GM06990 (cell line): ENCODE measurements at regions not wholly inside any gene's neighbourhood (a gene's known extent, or its start where the extent isn't known, plus 50 kb on each side); places are given as distances from the start of the nearest gene placed in this dataset.

ENCODE experiments used
- DNase-seq: peaks from one replicate; pipeline ENCODE4 v3.0.0-alpha.2; 2011; ENCODE audit not compliant: insufficient read length; ENCODE audit errors: extremely low read depth
- H3K27me3 ChIP-seq: replicated peaks from 2 replicates; pipeline ENCODE4 v1.6.0; 2011; ENCODE audit warnings: low read length; ENCODE audit not compliant: control insufficient read depth, insufficient read depth
- H3K36me3 ChIP-seq: 2 replicates; pipeline ENCODE4 v1.5.1; 2011; ENCODE audit warnings: low read length; ENCODE audit not compliant: control insufficient read depth, insufficient read depth
- H3K4me3 ChIP-seq: replicated peaks from 2 replicates; pipeline ENCODE4 v1.5.1; 2011; ENCODE audit warnings: low read depth, mild to moderate bottlenecking, control low read depth, low read length
- TF ChIP-seq, protein P1 (sequence below): IDR thresholded peaks from 2 replicates; pipeline ENCODE4 v1.5.1; 2011; ENCODE audit warnings: low read length, control low read depth, mild to moderate bottlenecking, inconsistent platforms; ENCODE audit not compliant: insufficient read depth, poor library complexity, severe bottlenecking

DNA sequence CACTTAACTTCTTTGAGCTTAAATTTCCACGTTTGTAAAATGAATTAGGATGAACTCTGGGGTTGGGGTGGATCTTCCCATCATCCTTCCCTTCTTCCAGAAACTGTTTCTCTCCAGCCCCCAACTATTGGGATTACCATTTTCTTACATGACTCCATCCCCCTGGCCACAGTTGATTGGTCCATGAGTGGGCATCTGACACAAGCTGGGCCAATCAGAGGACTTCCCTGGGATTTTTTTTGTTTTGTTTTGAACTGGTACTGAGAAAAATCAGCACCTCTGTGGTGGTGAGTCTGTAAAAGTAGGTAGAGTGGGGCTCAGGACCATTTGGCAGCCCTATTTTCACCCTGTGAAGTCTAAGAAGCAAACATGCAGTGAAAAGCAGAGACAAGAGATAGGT, 118.0 kb upstream of the SERTAD2 start:
- H3K27me3 ChIP-seq = no peaks in the 10 kb centered on the region
- H3K4me3 ChIP-seq = no peak overlapping the region
- no peaks in the 10 kb centered on the region for H3K36me3 ChIP-seq
- TF ChIP-seq, protein P1, sequence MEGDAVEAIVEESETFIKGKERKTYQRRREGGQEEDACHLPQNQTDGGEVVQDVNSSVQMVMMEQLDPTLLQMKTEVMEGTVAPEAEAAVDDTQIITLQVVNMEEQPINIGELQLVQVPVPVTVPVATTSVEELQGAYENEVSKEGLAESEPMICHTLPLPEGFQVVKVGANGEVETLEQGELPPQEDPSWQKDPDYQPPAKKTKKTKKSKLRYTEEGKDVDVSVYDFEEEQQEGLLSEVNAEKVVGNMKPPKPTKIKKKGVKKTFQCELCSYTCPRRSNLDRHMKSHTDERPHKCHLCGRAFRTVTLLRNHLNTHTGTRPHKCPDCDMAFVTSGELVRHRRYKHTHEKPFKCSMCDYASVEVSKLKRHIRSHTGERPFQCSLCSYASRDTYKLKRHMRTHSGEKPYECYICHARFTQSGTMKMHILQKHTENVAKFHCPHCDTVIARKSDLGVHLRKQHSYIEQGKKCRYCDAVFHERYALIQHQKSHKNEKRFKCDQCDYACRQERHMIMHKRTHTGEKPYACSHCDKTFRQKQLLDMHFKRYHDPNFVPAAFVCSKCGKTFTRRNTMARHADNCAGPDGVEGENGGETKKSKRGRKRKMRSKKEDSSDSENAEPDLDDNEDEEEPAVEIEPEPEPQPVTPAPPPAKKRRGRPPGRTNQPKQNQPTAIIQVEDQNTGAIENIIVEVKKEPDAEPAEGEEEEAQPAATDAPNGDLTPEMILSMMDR = no peak
- DNase-seq = no peak

DNA sequence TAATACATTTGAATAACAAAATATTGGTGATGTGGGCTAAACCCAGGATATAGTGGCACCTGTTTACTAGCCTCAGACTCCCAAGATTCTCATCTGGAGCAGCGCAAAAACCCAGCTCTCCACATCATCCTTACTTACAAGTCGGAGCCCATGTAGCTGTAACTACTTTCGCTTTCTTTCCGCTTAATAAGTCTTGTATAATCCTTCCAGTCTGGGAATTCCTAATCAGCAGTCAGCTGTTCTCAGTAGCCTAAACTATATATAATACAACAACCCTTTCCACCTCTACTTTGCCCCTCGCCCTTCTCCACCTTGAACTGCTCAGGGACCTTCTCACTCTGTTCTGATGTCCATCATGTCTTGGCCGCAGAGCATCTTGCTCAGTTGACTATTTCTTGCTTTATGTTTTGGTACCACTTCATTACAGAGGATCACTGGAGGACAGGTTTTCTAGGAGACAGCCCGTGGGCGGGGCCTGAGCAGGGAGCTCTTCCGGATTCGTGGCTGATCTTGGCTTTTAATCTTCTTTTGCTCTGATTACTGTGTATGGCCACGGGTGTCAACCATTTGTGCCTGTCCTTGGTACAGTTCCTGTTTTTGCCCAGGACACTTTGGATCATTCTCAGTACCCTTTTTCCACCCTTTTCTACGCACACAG, 119.9 kb upstream of the SERTAD2 start:
- no peak for DNase-seq
- no peaks in the 10 kb centered on the region for H3K27me3 ChIP-seq
- TF ChIP-seq, protein P1 = no peak

DNA sequence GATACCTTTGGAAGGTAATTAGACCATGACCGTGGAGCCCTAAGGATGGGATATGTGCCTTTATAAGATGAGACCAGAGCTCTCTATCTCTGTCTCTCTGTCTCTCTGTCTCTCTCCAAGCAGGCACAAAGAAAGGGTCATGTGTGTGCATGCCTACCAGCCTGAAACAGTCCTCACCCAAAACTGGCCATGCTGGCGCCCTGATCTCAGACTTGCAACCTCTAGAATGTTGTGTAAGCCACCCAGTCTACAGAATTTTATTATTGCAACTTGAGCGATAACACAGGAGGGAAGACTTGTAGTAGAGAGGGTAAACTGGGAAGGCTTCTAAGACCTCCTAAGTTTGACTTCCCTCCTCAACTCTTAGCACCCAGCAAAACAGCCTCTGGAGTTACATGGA, 124.1 kb upstream of the SERTAD2 start:
- no peak overlapping the region for H3K4me3 ChIP-seq
- no peak for DNase-seq
- H3K36me3 ChIP-seq = no peaks in the 10 kb centered on the region
- H3K27me3 ChIP-seq = no peaks in the 10 kb centered on the region
- TF ChIP-seq, protein P1 = no peak

More for the DNA sequence above, 119.9 kb upstream of the SERTAD2 start:
- Histone ChIP-seq H3K4me3 (no peak overlapping the region), H3K36me3 (no peaks in the 10 kb centered on the region)

DNA sequence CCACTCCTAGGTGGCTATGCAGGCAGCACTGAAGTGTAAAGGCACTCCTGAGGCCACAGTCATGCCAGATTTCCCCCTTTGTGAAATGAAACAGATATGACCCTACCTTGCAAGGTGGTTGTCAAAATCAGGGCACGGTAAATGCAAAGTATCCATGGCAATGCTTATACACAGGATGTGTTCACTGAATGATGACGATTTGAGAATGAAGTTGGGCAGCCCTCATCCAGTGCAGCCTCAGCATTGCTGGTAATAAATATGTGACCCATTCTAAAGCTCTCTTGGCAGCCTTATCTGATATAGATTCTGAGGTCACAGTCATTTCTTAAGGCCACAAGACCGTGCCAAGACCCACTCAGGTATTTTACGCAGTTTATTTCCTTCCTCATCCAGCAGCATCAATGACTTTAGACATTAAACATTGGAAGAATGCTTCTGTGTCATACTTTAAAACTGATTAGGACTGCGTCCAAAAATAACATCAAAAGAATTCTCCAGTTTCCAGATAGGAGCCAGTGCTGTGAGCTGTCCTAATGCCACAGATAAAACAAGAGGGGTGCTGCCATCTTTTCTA, 125.5 kb upstream of the SERTAD2 start:
- TF ChIP-seq, protein P1 = no peak
- DNase-seq = no peak
- no peaks in the 10 kb centered on the region for H3K27me3 ChIP-seq
- H3K4me3 ChIP-seq = no peak overlapping the region
- no peaks in the 10 kb centered on the region for H3K36me3 ChIP-seq

DNA sequence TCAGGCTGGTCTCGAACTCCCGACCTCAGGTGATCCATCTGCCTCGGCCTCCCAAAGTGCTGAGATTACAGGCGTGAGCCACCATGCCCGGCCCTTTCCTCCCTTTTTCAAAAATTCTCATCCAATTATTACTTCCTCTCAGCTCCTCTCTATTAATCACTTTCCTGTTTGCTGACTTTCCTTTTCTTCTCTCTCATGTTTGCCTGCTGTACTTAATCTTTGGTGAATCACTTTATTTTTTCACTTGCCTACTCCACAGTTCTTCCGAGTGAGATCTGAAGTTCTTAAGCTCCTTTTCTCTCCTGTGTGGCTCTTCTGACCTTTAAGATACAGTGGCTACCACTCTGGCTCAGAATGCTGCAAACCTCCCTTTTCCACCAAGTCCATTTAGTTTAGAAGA, 126.3 kb upstream of the SERTAD2 start:
- no peaks in the 10 kb centered on the region for H3K36me3 ChIP-seq
- TF ChIP-seq, protein P1 = no peak
- no peak overlapping the region for H3K4me3 ChIP-seq
- H3K27me3 ChIP-seq = no peaks in the 10 kb centered on the region
- no peak for DNase-seq
